Astrocyte (in vitro differentiated cells and primary cell): ENCODE measurements at regions not wholly inside any gene's neighbourhood (a gene's known extent, or its start where the extent isn't known, plus 50 kb on each side); places are given as distances from the start of the nearest gene placed in this dataset.
A peak's percentile ranks its signal among the peaks of the same experiment; 100 is the strongest.

Experiments
- DNase-seq: peaks from one replicate; pipeline ENCODE4 v3.0.0-alpha.2; 2010; ENCODE audit warnings: low read depth
- FAIRE-seq: peaks from 2 replicates; lab custom pipeline; 2011; peaks lifted over from hg19 to GRCh38; lab: Jason Lieb, UNC
- H2AFZ ChIP-seq: 2 replicates; pipeline ENCODE4 v1.6.0; 2012; ENCODE audit warnings: low read depth, low read length, inconsistent platforms
- H3K27ac ChIP-seq: 2 replicates; pipeline ENCODE4 v1.5.1; 2011; ENCODE audit warnings: low read depth, low read length, inconsistent platforms
- H3K27me3 ChIP-seq: 2 replicates; pipeline ENCODE4 v1.6.0; 2011; ENCODE audit warnings: low read length, inconsistent platforms; ENCODE audit not compliant: insufficient read depth
- H3K36me3 ChIP-seq: 2 replicates; pipeline ENCODE4 v1.5.1; 2011; ENCODE audit warnings: low read length, inconsistent platforms; ENCODE audit not compliant: insufficient read depth
- H3K4me1 ChIP-seq: 2 replicates; pipeline ENCODE4 v1.5.1; 2011; ENCODE audit warnings: low read length, inconsistent platforms; ENCODE audit not compliant: insufficient read depth
- H3K4me2 ChIP-seq: 2 replicates; pipeline ENCODE4 v1.6.0; 2012; ENCODE audit warnings: low read length, inconsistent platforms
- H3K4me3 ChIP-seq: 2 replicates; pipeline ENCODE4 v1.5.1; 2011; ENCODE audit warnings: low read depth, mild to moderate bottlenecking, low read length, inconsistent platforms; ENCODE audit not compliant: insufficient read depth
- H3K79me2 ChIP-seq: 2 replicates; pipeline ENCODE4 v1.6.0; 2012; ENCODE audit warnings: mild to moderate bottlenecking, low read length, inconsistent platforms; ENCODE audit not compliant: insufficient read depth
- H3K9ac ChIP-seq: 2 replicates; pipeline ENCODE4 v1.6.0; 2012; ENCODE audit warnings: mild to moderate bottlenecking, low read length, inconsistent platforms
- H3K9me3 ChIP-seq: 2 replicates; pipeline ENCODE4 v1.5.1; 2012; ENCODE audit warnings: low read depth, mild to moderate bottlenecking, low read length, inconsistent platforms; ENCODE audit not compliant: insufficient read depth
- H4K20me1 ChIP-seq: 2 replicates; pipeline ENCODE4 v1.6.0; 2012; ENCODE audit warnings: low read length, inconsistent platforms; ENCODE audit not compliant: insufficient read depth
- H3K27ac Mint-ChIP-seq: one replicate; pipeline ENCODE4 v1.8.0; 2021; ENCODE audit warnings: mild to moderate bottlenecking, mixed read lengths; ENCODE audit not compliant: unreplicated experiment
- H3K27me3 Mint-ChIP-seq: one replicate; pipeline ENCODE4 v1.8.0; 2021; ENCODE audit warnings: low read depth, mixed read lengths; ENCODE audit not compliant: unreplicated experiment
- H3K36me3 Mint-ChIP-seq: one replicate; pipeline ENCODE4 v1.8.0; 2021; ENCODE audit warnings: low read depth, mixed read lengths; ENCODE audit not compliant: unreplicated experiment
- H3K4me1 Mint-ChIP-seq: one replicate; pipeline ENCODE4 v1.8.0; 2021; ENCODE audit warnings: low read depth, mixed read lengths; ENCODE audit not compliant: unreplicated experiment
- H3K4me3 Mint-ChIP-seq: one replicate; pipeline ENCODE4 v1.8.0; 2021; ENCODE audit warnings: mild to moderate bottlenecking, moderate library complexity, mixed read lengths; ENCODE audit not compliant: unreplicated experiment
- H3K9me3 Mint-ChIP-seq: one replicate; pipeline ENCODE4 v1.8.0; 2021; ENCODE audit warnings: mild to moderate bottlenecking, mixed read lengths; ENCODE audit not compliant: unreplicated experiment
- EZH2 ChIP-seq: IDR thresholded peaks from 2 replicates; pipeline ENCODE4 v1.6.1; 2012; ENCODE audit warnings: mild to moderate bottlenecking, low read length, inconsistent platforms; ENCODE audit not compliant: insufficient read depth
- TF ChIP-seq, protein P1 (sequence below): IDR thresholded peaks from 2 replicates; pipeline ENCODE4 v1.5.1; 2011; ENCODE audit warnings: low read depth, mild to moderate bottlenecking, inconsistent platforms, low read length, moderate library complexity; ENCODE audit not compliant: insufficient read depth

DNA sequence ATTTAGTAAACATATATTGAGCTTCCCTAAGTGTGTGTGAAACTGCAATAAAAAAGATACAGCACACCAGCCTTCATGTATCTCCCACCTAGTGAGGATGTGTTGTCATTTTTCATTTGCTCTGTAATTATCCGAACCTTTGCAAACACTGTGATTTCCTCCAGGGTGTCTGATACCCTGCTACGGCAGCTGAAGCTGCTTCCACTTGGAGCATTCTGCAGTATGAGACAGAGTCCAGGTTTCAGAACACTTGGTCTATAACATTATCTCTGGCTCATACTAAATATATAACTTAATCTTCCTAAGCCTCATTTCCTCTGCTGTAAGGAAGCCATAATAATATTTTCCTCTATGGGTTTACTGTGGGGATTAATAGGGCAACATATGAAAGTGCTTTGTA, 1338.1 kb upstream of the SLC10A2 start:
- Histone ChIP-seq H4K20me1 (no peaks in the 10 kb centered on the region), H3K4me1 (no peaks in the 10 kb centered on the region), H3K9me3 (no peaks in the 10 kb centered on the region), H3K79me2 (no peaks in the 10 kb centered on the region), H3K9ac (no peak overlapping the region), H3K27ac (no peak overlapping the region), H3K4me3 (no peak overlapping the region), H3K4me2 (no peak overlapping the region), H2AFZ (no peak overlapping the region), H3K36me3 (no peaks in the 10 kb centered on the region), H3K27me3 (no peaks in the 10 kb centered on the region)
- no peak overlapping the region for H3K27ac Mint-ChIP-seq
- no peaks in the 10 kb centered on the region for H3K36me3 Mint-ChIP-seq
- peaks cover 3% of the 10 kb centered on the region for H3K4me1 Mint-ChIP-seq
- no peak overlapping the region for H3K4me3 Mint-ChIP-seq
- peaks cover 2% of the 10 kb centered on the region for H3K9me3 Mint-ChIP-seq
- H3K27me3 Mint-ChIP-seq, result no peaks in the 10 kb centered on the region
- FAIRE-seq, result no peak
- TF ChIP-seq EZH2, result no peak
- TF ChIP-seq, protein P1, sequence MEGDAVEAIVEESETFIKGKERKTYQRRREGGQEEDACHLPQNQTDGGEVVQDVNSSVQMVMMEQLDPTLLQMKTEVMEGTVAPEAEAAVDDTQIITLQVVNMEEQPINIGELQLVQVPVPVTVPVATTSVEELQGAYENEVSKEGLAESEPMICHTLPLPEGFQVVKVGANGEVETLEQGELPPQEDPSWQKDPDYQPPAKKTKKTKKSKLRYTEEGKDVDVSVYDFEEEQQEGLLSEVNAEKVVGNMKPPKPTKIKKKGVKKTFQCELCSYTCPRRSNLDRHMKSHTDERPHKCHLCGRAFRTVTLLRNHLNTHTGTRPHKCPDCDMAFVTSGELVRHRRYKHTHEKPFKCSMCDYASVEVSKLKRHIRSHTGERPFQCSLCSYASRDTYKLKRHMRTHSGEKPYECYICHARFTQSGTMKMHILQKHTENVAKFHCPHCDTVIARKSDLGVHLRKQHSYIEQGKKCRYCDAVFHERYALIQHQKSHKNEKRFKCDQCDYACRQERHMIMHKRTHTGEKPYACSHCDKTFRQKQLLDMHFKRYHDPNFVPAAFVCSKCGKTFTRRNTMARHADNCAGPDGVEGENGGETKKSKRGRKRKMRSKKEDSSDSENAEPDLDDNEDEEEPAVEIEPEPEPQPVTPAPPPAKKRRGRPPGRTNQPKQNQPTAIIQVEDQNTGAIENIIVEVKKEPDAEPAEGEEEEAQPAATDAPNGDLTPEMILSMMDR, result no peak
- no peak for DNase-seq

GRCh38 chr13:104389691-104390090, 1323.5 kb upstream of the SLC10A2 start:
- TF ChIP-seq, protein P1, result no peak
- no peak for TF ChIP-seq EZH2
- H3K4me3 Mint-ChIP-seq, result no peak overlapping the region
- FAIRE-seq, result no peak

GRCh38 chr13:104387510-104387909, 1321.3 kb upstream of the SLC10A2 start:
- Histone ChIP-seq H3K79me2 (no peaks in the 10 kb centered on the region), H3K27me3 (no peaks in the 10 kb centered on the region), H3K9ac (no peak overlapping the region), H3K4me2 (no peak overlapping the region), H3K4me1 (no peaks in the 10 kb centered on the region), H3K27ac (no peak overlapping the region), H2AFZ (no peak overlapping the region), H4K20me1 (no peaks in the 10 kb centered on the region), H3K36me3 (no peaks in the 10 kb centered on the region), H3K4me3 (no peak overlapping the region), H3K9me3 (no peaks in the 10 kb centered on the region)
- no peaks in the 10 kb centered on the region for H3K4me1 Mint-ChIP-seq
- no peaks in the 10 kb centered on the region for H3K36me3 Mint-ChIP-seq
- FAIRE-seq (no peak), DNase-seq (no peak)
- no peak overlapping the region for H3K4me3 Mint-ChIP-seq
- peaks cover 3% of the 10 kb centered on the region for H3K9me3 Mint-ChIP-seq
- no peak for TF ChIP-seq EZH2
- TF ChIP-seq, protein P1, result no peak
- no peaks in the 10 kb centered on the region for H3K27me3 Mint-ChIP-seq
- no peak overlapping the region for H3K27ac Mint-ChIP-seq

More at GRCh38 chr13:104389691-104390090, 1323.5 kb upstream of the SLC10A2 start:
- Histone ChIP-seq H3K27me3 (no peaks in the 10 kb centered on the region), H3K27ac (no peak overlapping the region), H3K9me3 (no peaks in the 10 kb centered on the region), H3K4me1 (no peaks in the 10 kb centered on the region), H3K79me2 (no peaks in the 10 kb centered on the region), H3K9ac (no peak overlapping the region), H3K4me2 (no peak overlapping the region), H3K4me3 (no peak overlapping the region), H4K20me1 (no peaks in the 10 kb centered on the region), H3K36me3 (no peaks in the 10 kb centered on the region), H2AFZ (no peak overlapping the region)
- H3K4me1 Mint-ChIP-seq, result no peaks in the 10 kb centered on the region
- peak; percentile 20 for DNase-seq
- H3K27ac Mint-ChIP-seq, result no peak overlapping the region
- H3K9me3 Mint-ChIP-seq, result peaks cover 3% of the 10 kb centered on the region
- no peaks in the 10 kb centered on the region for H3K36me3 Mint-ChIP-seq
- H3K27me3 Mint-ChIP-seq, result no peaks in the 10 kb centered on the region
